ENCODE measurements at regions not wholly inside any gene's neighbourhood (a gene's known extent, or its start where the extent isn't known, plus 50 kb on each side); places are given as distances from the start of the nearest gene placed in this dataset.

DNA sequence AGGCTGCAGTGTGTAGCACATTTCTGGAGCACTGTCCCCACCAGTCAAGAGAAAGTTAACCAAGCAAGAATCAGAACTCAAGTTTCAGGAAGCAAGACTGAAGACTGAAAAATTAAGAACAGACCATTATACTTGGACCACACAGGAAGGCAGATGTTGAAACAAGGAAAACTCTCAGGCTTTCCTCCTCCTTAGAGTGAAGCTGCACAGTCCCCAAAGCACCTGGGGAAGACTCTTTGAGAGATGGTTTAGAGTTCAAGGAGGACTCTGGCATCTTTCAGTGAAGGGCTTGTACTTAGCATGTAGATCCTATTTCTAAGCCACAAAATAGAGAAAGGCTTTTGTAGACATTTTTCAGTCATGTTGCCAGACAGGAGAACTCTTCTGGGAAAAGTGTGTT, 113.7 kb upstream of the KCTD3 start:
- in situ Hi-C loops (cut with HindIII; ENCODE audit: low sequenced_read_pairs) = no loop called here
- no peak for TF ChIP-seq CTCF (IDR thresholded peaks at IDR 0.05; ENCODE audit: low read depth, low read length, missing control alignments)
- no peak for DNase-seq (ENCODE audit: low read depth)
- H3K4me3 ChIP-seq (ENCODE audit: low read depth, low read length) = no peak overlapping the region

- in situ Hi-C loops (cut with HindIII; ENCODE audit: low sequenced_read_pairs) = no loop called here
- no peak overlapping the region for H3K4me3 ChIP-seq (ENCODE audit: low read depth, low read length)
- no peak for TF ChIP-seq CTCF (IDR thresholded peaks at IDR 0.05; ENCODE audit: low read depth, low read length, missing control alignments)
- DNase-seq (ENCODE audit: low read depth) = no peak
Observed at GRCh38 chr1:215457213-215457612, 109.9 kb upstream of the KCTD3 start.

GRCh38 chr1:215458104-215458503, 109.0 kb upstream of the KCTD3 start:
- no peak for DNase-seq (ENCODE audit: low read depth)
- TF ChIP-seq CTCF (IDR thresholded peaks at IDR 0.05; ENCODE audit: low read depth, low read length, missing control alignments) = no peak
- in situ Hi-C loops (cut with HindIII; ENCODE audit: low sequenced_read_pairs) = no loop called here

GRCh38 chr1:215458562-215458961, 108.5 kb upstream of the KCTD3 start:
- no peak for TF ChIP-seq CTCF (IDR thresholded peaks at IDR 0.05; ENCODE audit: low read depth, low read length, missing control alignments)
- in situ Hi-C loops (cut with HindIII; ENCODE audit: low sequenced_read_pairs) = no loop called here
- no peak overlapping the region for H3K4me3 ChIP-seq (ENCODE audit: low read depth, low read length)
- no peak for DNase-seq (ENCODE audit: low read depth)

More at GRCh38 chr1:215458104-215458503, 109.0 kb upstream of the KCTD3 start:
- H3K4me3 ChIP-seq (ENCODE audit: low read depth, low read length) = no peak overlapping the region

GRCh38 chr1:215459136-215459535, 108.0 kb upstream of the KCTD3 start:
- no peak for TF ChIP-seq CTCF (IDR thresholded peaks at IDR 0.05; ENCODE audit: low read depth, low read length, missing control alignments)
- no peak overlapping the region for H3K4me3 ChIP-seq (ENCODE audit: low read depth, low read length)
- no peak for DNase-seq (ENCODE audit: low read depth)
- in situ Hi-C loops (cut with HindIII; ENCODE audit: low sequenced_read_pairs) = no loop called here

- in situ Hi-C loops (cut with HindIII; ENCODE audit: low sequenced_read_pairs) = no loop called here
- H3K4me3 ChIP-seq (ENCODE audit: low read depth, low read length) = no peak overlapping the region
- no peak for DNase-seq (ENCODE audit: low read depth)
- TF ChIP-seq CTCF (IDR thresholded peaks at IDR 0.05; ENCODE audit: low read depth, low read length, missing control alignments) = no peak
Observed at GRCh38 chr1:215466361-215466760, 100.7 kb upstream of the KCTD3 start.

GRCh38 chr1:215471463-215471862, 95.6 kb upstream of the KCTD3 start:
- TF ChIP-seq CTCF (IDR thresholded peaks at IDR 0.05; ENCODE audit: low read depth, low read length, missing control alignments) = no peak
- no peak for DNase-seq (ENCODE audit: low read depth)
- no peak overlapping the region for H3K4me3 ChIP-seq (ENCODE audit: low read depth, low read length)
- in situ Hi-C loops (cut with HindIII; ENCODE audit: low sequenced_read_pairs) = no loop called here

All from astrocyte of the cerebellum (primary cell).